Duodenal mucosa (tissue), 2 donors: ENCODE measurements at regions not wholly inside any gene's neighbourhood (a gene's known extent, or its start where the extent isn't known, plus 50 kb on each side); places are given as distances from the start of the nearest gene placed in this dataset.

Experiments used
- H3K27ac ChIP-seq: one replicate; pipeline ENCODE4 v1.7.0; 2013; ENCODE audit warnings: low read depth, low read length
- H3K27me3 ChIP-seq, 2 donors: one replicate each; pipeline ENCODE4 v1.7.0; 2013; ENCODE audit warnings: low read length in 2 of 2, control low read depth in 1 of 2; ENCODE audit not compliant: insufficient read depth in 2 of 2, control insufficient read depth in 1 of 2
- H3K36me3 ChIP-seq, 2 donors: one replicate each; pipeline ENCODE4 v1.7.0; 2013; ENCODE audit warnings: low read length in 2 of 2, control low read depth in 1 of 2; ENCODE audit not compliant: insufficient read depth in 2 of 2, control insufficient read depth in 1 of 2
- H3K4me1 ChIP-seq, 2 donors: one replicate each; pipeline ENCODE4 v1.7.0; 2013; ENCODE audit warnings: low read length in 2 of 2, control low read depth in 1 of 2; ENCODE audit not compliant: insufficient read depth in 2 of 2, control insufficient read depth in 1 of 2
- H3K4me3 ChIP-seq, 2 donors: one replicate each; pipeline ENCODE4 v1.7.0; 2013; ENCODE audit warnings: low read length in 2 of 2, low read depth in 1 of 2
- H3K9ac ChIP-seq, 2 donors: one replicate each; pipeline ENCODE4 v1.7.0; 2013; ENCODE audit warnings: low read length in 2 of 2, low read depth in 1 of 2
- H3K9me3 ChIP-seq, 2 donors: one replicate each; pipeline ENCODE4 v1.7.0; 2013; ENCODE audit warnings: low read length in 2 of 2, control low read depth in 1 of 2; ENCODE audit not compliant: control insufficient read depth in 1 of 2

GRCh38 chr3:19775765-19776164 lies 158.3 kb downstream of the EFHB start:
- no peak overlapping the region for H3K4me3 ChIP-seq
- H3K27ac ChIP-seq: no peak overlapping the region
- no peaks in the 10 kb centered on the region for H3K36me3 ChIP-seq
- no peak overlapping the region for H3K9ac ChIP-seq
- peaks cover 7 to 13% of the 10 kb centered on the region in 2 donors for H3K4me1 ChIP-seq
- no peaks in the 10 kb centered on the region for H3K9me3 ChIP-seq
- no peaks in the 10 kb centered on the region for H3K27me3 ChIP-seq

DNA sequence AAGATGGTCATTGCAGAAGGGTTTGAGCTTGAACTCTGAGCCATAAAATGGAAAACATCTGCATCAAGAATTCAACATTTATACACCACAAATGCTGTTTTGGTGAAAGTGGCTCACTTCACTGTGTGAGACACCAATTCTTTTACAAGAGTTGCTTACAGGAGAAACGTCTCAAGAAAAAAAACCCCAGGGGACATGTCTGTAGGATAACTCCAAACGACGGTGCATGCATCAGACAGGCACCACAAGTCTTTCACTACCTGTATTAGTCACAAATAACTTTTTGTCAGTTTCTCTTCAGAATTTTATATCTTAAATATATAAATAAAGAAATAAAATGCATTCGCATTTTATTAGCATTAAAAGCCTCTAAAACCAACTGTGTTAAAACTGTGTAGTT lies 164.3 kb downstream of the EFHB start:
- Histone ChIP-seq H3K4me1 (no peaks in the 10 kb centered on the region), H3K9me3 (no peaks in the 10 kb centered on the region), H3K27ac (no peak overlapping the region), H3K9ac (no peak overlapping the region), H3K27me3 (no peaks in the 10 kb centered on the region), H3K36me3 (no peaks in the 10 kb centered on the region), H3K4me3 (no peak overlapping the region)

GRCh38 chr3:19765954-19766353 lies 168.1 kb downstream of the EFHB start:
- no peak overlapping the region for H3K4me3 ChIP-seq
- no peaks in the 10 kb centered on the region for H3K4me1 ChIP-seq
- no peaks in the 10 kb centered on the region for H3K36me3 ChIP-seq
- H3K9ac ChIP-seq: no peak overlapping the region
- H3K27ac ChIP-seq: no peak overlapping the region
- no peaks in the 10 kb centered on the region for H3K27me3 ChIP-seq
- H3K9me3 ChIP-seq: no peaks in the 10 kb centered on the region

DNA sequence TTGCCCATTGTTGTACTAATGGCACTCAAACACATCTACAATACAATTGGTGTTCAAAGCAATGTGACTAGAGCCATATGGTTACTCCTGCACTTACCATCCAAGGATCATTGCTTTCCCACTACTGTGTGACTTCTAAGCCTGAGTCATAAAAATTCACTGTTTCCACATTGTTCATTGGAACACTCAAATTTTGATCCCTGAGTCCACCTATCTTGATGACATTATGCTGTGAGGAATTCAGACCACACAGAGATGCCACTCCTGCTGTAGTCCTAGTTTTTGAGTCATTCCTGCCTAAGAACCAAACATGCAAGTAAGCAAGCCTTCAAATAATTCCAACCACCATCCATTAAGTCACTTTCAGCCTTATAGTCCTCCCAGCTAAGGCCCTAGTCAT lies 176.2 kb downstream of the EFHB start:
- Histone ChIP-seq H3K4me3 (no peak overlapping the region), H3K27me3 (no peaks in the 10 kb centered on the region), H3K9ac (no peak overlapping the region), H3K4me1 (no peaks in the 10 kb centered on the region), H3K27ac (no peak overlapping the region), H3K36me3 (no peaks in the 10 kb centered on the region), H3K9me3 (no peaks in the 10 kb centered on the region)

DNA sequence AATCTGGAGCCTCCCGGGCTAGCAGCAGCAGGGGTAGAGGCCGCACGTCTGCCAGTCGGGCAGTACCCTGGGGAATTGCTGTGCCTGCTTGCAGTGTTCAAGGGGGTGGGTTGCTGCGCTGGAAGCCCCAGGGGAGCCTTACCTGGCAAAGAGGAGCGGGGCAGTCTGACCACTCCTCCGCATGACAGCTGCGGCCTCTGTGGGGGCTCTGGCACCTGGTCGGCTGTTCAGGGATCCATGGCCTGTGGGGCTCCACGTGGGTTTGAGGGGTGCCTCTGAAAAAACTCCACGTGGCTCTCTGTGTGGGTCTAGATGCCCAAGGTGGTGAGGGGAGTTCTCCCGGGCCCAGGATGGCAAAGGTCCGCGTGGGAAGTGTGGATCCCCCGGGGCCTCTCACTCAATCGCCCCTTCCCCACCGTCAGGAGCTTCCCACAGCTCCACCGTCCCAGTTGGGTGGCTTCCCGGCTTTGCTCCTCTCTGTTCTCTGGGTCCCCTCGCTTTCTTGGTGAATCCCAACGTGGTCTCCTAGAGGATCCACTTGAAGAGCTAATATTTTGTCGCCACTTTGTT lies 184.5 kb downstream of the EFHB start:
- Histone ChIP-seq H3K9ac (no peak overlapping the region), H3K4me1 (no peaks in the 10 kb centered on the region), H3K27ac (no peak overlapping the region), H3K9me3 (no peaks in the 10 kb centered on the region), H3K36me3 (no peaks in the 10 kb centered on the region), H3K27me3 (no peaks in the 10 kb centered on the region), H3K4me3 (no peak overlapping the region)

- no peak overlapping the region for H3K27ac ChIP-seq
- no peaks in the 10 kb centered on the region for H3K9me3 ChIP-seq
- H3K27me3 ChIP-seq: no peaks in the 10 kb centered on the region
- no peak overlapping the region for H3K9ac ChIP-seq
- H3K36me3 ChIP-seq: no peaks in the 10 kb centered on the region
- H3K4me1 ChIP-seq: no peaks in the 10 kb centered on the region
- H3K4me3 ChIP-seq: no peak overlapping the region
Observed at GRCh38 chr3:19748782-19749447, 185.1 kb downstream of the EFHB start.

DNA sequence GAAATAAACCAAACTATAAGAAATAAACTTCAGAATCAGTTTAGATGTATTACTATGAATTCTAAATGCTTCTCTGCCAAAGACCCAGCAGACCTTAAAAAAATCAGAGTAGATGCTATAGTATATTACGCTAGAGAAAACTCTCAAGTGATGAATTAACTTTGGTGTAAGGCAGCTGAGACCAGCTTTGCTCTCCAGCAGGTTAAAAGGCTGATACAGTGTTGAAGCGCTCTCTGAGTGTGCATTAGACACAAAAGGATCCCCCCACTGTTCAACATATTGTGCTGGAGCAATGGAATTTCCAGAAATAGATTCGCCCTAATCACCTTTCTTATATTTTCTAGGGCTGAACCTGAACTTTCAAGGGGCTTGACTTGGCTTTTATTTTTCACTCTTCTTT lies 190.0 kb downstream of the EFHB start:
- Histone ChIP-seq H3K4me3 (no peak overlapping the region), H3K36me3 (no peaks in the 10 kb centered on the region), H3K27me3 (no peaks in the 10 kb centered on the region), H3K4me1 (no peaks in the 10 kb centered on the region), H3K9ac (no peak overlapping the region), H3K9me3 (no peaks in the 10 kb centered on the region), H3K27ac (no peak overlapping the region)

- H3K27ac ChIP-seq: no peak overlapping the region
- no peak overlapping the region for H3K9ac ChIP-seq
- no peaks in the 10 kb centered on the region for H3K27me3 ChIP-seq
- H3K9me3 ChIP-seq: no peaks in the 10 kb centered on the region
- H3K4me3 ChIP-seq: no peak overlapping the region
- H3K4me1 ChIP-seq: no peaks in the 10 kb centered on the region
- H3K36me3 ChIP-seq: no peaks in the 10 kb centered on the region
Observed at GRCh38 chr3:19742935-19743334, 191.1 kb downstream of the EFHB start.

DNA sequence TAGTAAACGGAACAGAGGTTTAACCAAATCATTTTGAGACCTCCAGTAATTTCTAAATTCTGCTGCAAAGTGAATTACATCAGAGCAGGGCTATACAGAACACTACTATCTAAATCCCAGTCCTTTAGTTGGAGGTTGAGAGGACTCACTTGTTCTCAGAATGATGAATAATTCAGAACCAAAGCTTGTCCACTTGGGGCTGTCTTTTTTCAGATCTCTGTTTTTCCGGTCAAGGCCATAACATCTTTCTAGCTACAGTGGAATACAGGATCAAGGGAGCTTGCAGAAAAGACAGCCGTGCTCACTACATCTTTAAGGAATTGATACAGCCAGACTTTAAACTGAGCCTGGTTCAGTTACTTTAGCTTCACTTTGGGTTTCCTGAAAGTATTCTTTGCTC lies 194.5 kb downstream of the EFHB start:
- Histone ChIP-seq H3K4me3 (no peak overlapping the region), H3K27ac (no peak overlapping the region), H3K9me3 (no peaks in the 10 kb centered on the region), H3K4me1 (peaks cover 1 to 14% of the 10 kb centered on the region in 2 donors), H3K27me3 (no peaks in the 10 kb centered on the region), H3K9ac (no peak overlapping the region), H3K36me3 (no peaks in the 10 kb centered on the region)

DNA sequence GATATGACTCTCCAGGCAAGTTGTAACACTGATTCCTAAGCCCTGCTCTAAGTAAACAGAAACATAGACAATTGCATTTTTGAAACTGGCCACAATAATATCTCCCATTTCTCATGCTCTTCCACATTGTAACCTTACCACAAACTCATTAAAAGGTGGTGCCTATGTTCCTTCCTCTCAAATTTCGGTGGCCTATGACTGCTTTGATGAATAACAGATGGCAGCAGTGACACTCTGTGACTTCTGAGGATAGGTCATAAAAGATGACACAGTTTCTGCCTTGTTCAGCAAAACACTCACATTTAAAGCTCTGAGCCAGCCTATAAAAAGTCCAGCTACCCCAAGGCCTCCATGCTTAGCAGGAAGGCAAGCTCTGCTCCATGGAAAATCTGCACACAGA lies 195.2 kb downstream of the EFHB start:
- H3K36me3 ChIP-seq: no peaks in the 10 kb centered on the region
- H3K27ac ChIP-seq: no peak overlapping the region
- H3K4me1 ChIP-seq: peaks cover 3 to 19% of the 10 kb centered on the region in 2 donors
- H3K9ac ChIP-seq: no peak overlapping the region
- H3K27me3 ChIP-seq: no peaks in the 10 kb centered on the region
- H3K4me3 ChIP-seq: no peak overlapping the region
- no peaks in the 10 kb centered on the region for H3K9me3 ChIP-seq
